IMR-90 (cell line): ENCODE measurements at regions not wholly inside any gene's neighbourhood (a gene's known extent, or its start where the extent isn't known, plus 50 kb on each side); places are given as distances from the start of the nearest gene placed in this dataset.

ENCODE experiments used
- ATAC-seq: fragments of 200-7000 bp; cut with Tn5 transposase; 2 replicates; pipeline ENCODE4 v1.9.1; 2020; ENCODE audit warnings: low read depth, mild to moderate bottlenecking, moderate library complexity
- BruUV-seq: library from RNA; stranded (reverse); fragments of 400-500 nt; replicated peaks from 2 replicates; lab custom pipeline; 2021; lab: Mats Ljungman, UMichigan
- CTCF ChIA-PET: fragments of 300-600 bp; formaldehyde crosslinking; extraction: SDS; loops from one replicate; lab custom pipeline; 2021; ENCODE audit warnings: antibody characterized with exemption; lab: Yijun Ruan, JAX
- POLR2A ChIA-PET: fragments of 300-600 bp; sonication (Branson Sonifier 250); formaldehyde crosslinking; loops from one replicate; lab custom pipeline; 2022; ENCODE audit warnings: antibody characterized with exemption; ENCODE audit not compliant: unreplicated experiment; lab: Charles Lee
- DNase-seq: peaks from one replicate; pipeline ENCODE4 v3.0.0; 2013
- H2AFZ ChIP-seq: replicated peaks from 2 replicates; pipeline ENCODE3; 2013; ENCODE audit warnings: low read length, mild to moderate bottlenecking; ENCODE audit not compliant: poor library complexity
- H2AK5ac ChIP-seq: 2 replicates; pipeline ENCODE4 v1.6.1; 2013; ENCODE audit warnings: low read depth, low read length, inconsistent platforms
- H2AK9ac ChIP-seq: replicated peaks from 2 replicates; pipeline ENCODE3; 2013; ENCODE audit warnings: mild to moderate bottlenecking, low read depth, low read length, moderate library complexity; ENCODE audit not compliant: poor library complexity
- H2BK120ac ChIP-seq: 2 replicates; pipeline ENCODE4 v1.6.1; 2013; ENCODE audit warnings: low read depth, low read length, inconsistent platforms
- H2BK15ac ChIP-seq: 3 replicates; pipeline ENCODE4 v1.6.1; 2013; ENCODE audit warnings: low read depth, low read length, inconsistent platforms
- H2BK20ac ChIP-seq: 2 replicates; pipeline ENCODE4 v1.6.1; 2013; ENCODE audit warnings: low read depth, mild to moderate bottlenecking, inconsistent platforms, low read length, moderate library complexity
- H2BK5ac ChIP-seq: 2 replicates; pipeline ENCODE4 v1.6.1; 2013; ENCODE audit warnings: mild to moderate bottlenecking, low read depth, low read length, inconsistent platforms; ENCODE audit not compliant: poor library complexity, severe bottlenecking
- H3K14ac ChIP-seq: replicated peaks from 2 replicates; pipeline ENCODE4 v1.6.1; 2013; ENCODE audit warnings: low read depth, low read length, inconsistent platforms
- H3K18ac ChIP-seq: 2 replicates; pipeline ENCODE4 v1.6.1; 2013; ENCODE audit warnings: low read depth, low read length, control low read depth
- H3K23ac ChIP-seq: 2 replicates; pipeline ENCODE4 v1.6.1; 2013; ENCODE audit warnings: low read depth, low read length, inconsistent platforms
- H3K27ac ChIP-seq: 2 replicates; pipeline ENCODE4 v1.5.1; 2013; ENCODE audit warnings: mild to moderate bottlenecking, control low read depth, low read length; ENCODE audit not compliant: insufficient read depth
- H3K27me3 ChIP-seq: 2 replicates; pipeline ENCODE4 v1.6.1; 2013; ENCODE audit warnings: low read length; ENCODE audit not compliant: control insufficient read depth, insufficient read depth
- H3K36me3 ChIP-seq: 2 replicates; pipeline ENCODE4 v1.6.1; 2013; ENCODE audit warnings: low read length, mixed read lengths; ENCODE audit not compliant: control insufficient read depth, insufficient read depth
- H3K4ac ChIP-seq: 2 replicates; pipeline ENCODE4 v1.6.1; 2013; ENCODE audit warnings: low read depth, low read length, inconsistent platforms
- H3K4me1 ChIP-seq: 2 replicates; pipeline ENCODE4 v1.6.1; 2013; ENCODE audit warnings: low read length, mixed read lengths; ENCODE audit not compliant: control insufficient read depth, insufficient read depth
- H3K4me2 ChIP-seq: 2 replicates; pipeline ENCODE4 v1.6.1; 2013; ENCODE audit warnings: low read depth, mild to moderate bottlenecking, control low read depth, low read length, moderate library complexity
- H3K4me3 ChIP-seq: 2 replicates; pipeline ENCODE4 v1.5.1; 2013; ENCODE audit warnings: low read depth, mild to moderate bottlenecking, control low read depth, low read length, moderate library complexity; ENCODE audit not compliant: insufficient read depth
- H3K56ac ChIP-seq: 2 replicates; pipeline ENCODE4 v1.6.1; 2013; ENCODE audit warnings: low read length, inconsistent platforms; ENCODE audit not compliant: insufficient read depth; ENCODE audit errors: extremely low read depth
- H3K79me1 ChIP-seq, 2 experiments: 2 replicates each; pipeline ENCODE4 v1.6.1; 2013; ENCODE audit warnings: low read length in 2 of 2, inconsistent platforms in 1 of 2, low read depth in 1 of 2
- H3K9ac ChIP-seq: 2 replicates; pipeline ENCODE4 v1.6.1; 2013; ENCODE audit warnings: low read depth, low read length, control low read depth
- H3K9me1 ChIP-seq: 2 replicates; pipeline ENCODE4 v1.6.1; 2013; ENCODE audit warnings: low read length, inconsistent platforms; ENCODE audit not compliant: insufficient read depth
- H3K9me3 ChIP-seq: 2 replicates; pipeline ENCODE4 v1.6.1; 2013; ENCODE audit warnings: low read length; ENCODE audit not compliant: control insufficient read depth, insufficient read depth
- H4K20me1 ChIP-seq: 2 replicates; pipeline ENCODE4 v1.6.1; 2013; ENCODE audit warnings: low read length, inconsistent platforms; ENCODE audit not compliant: insufficient read depth
- H4K5ac ChIP-seq: 2 replicates; pipeline ENCODE4 v1.6.1; 2013; ENCODE audit warnings: mild to moderate bottlenecking, low read depth, low read length, control low read depth
- H4K8ac ChIP-seq, 2 experiments: 2 replicates each; pipeline ENCODE4 v1.6.1; 2013; ENCODE audit warnings: low read depth in 2 of 2, low read length in 2 of 2, control low read depth in 1 of 2, inconsistent platforms in 1 of 2
- H4K91ac ChIP-seq: 2 replicates; pipeline ENCODE4 v1.6.1; 2013; ENCODE audit warnings: low read depth, low read length, inconsistent platforms; ENCODE audit not compliant: insufficient read depth
- BHLHE40 ChIP-seq: fragments of 150-350 bp; IDR thresholded peaks from 2 replicates; pipeline ENCODE4 v1.6.1; 2016; ENCODE audit warnings: mild to moderate bottlenecking, low read depth, low read length
- CEBPB ChIP-seq: IDR thresholded peaks from 2 replicates; pipeline ENCODE4 v1.6.1; 2012; ENCODE audit warnings: low read depth, low read length, improper control_type of control experiment
- FOS ChIP-seq: fragments of 150-350 bp; IDR thresholded peaks from 2 replicates; pipeline ENCODE4 v1.6.1; 2016; ENCODE audit warnings: low read depth, low read length
- MAFK ChIP-seq: IDR thresholded peaks from 2 replicates; pipeline ENCODE4 v1.6.1; 2012; ENCODE audit warnings: low read depth, low read length, improper control_type of control experiment
- MAZ ChIP-seq: IDR thresholded peaks from 2 replicates; pipeline ENCODE4 v1.6.1; 2012; ENCODE audit warnings: low read depth, mild to moderate bottlenecking, low read length, improper control_type of control experiment, moderate library complexity, borderline replicate concordance
- MXI1 ChIP-seq: IDR thresholded peaks from 2 replicates; pipeline ENCODE4 v1.6.1; 2012; ENCODE audit warnings: low read depth, mild to moderate bottlenecking, low read length, moderate library complexity, borderline replicate concordance
- NFE2L2 ChIP-seq: fragments of 150-350 bp; IDR thresholded peaks from 2 replicates; pipeline ENCODE4 v1.6.1; 2016; ENCODE audit warnings: low read depth, mild to moderate bottlenecking, low read length
- RCOR1 ChIP-seq: IDR thresholded peaks from 2 replicates; pipeline ENCODE4 v1.6.1; 2012; ENCODE audit warnings: mild to moderate bottlenecking, low read length, improper control_type of control experiment; ENCODE audit not compliant: insufficient replicate concordance
- RFX5 ChIP-seq: IDR thresholded peaks from 2 replicates; pipeline ENCODE4 v1.8.0; 2012; ENCODE audit warnings: low read depth, mild to moderate bottlenecking, low read length, moderate library complexity
- WGBS, 2 experiments: methylation state at CpG; one replicate each; pipeline versions ENCODE4 v1.1.5 to v1.1.7; 2013; ENCODE audit warnings: missing lambda C conversion rate in 2 of 2; ENCODE audit not compliant: insufficient read length in 1 of 2; ENCODE audit errors: extremely low coverage in 2 of 2; 5-methylcytosine and 5-hydroxymethylcytosine counted together
- dilution Hi-C: fragments of 300-500 bp; cut with HindIII; formaldehyde crosslinking; loops from one replicate; pipeline ENCODE4 v1.14.3; 2018; ENCODE audit warnings: low sequenced_read_pairs; ENCODE audit not compliant: unreplicated experiment
- in situ Hi-C: fragments of 300-500 bp; cut with MboI; formaldehyde crosslinking; loops from 3 replicates; pipeline ENCODE4 v1.14.3; 2019; ENCODE audit warnings: low sequenced_read_pairs, inconsistent platforms, mixed read lengths
- intact Hi-C: fragments of 100-400 bp; cut with micrococcal nuclease; formaldehyde crosslinking; loops from 2 replicates; pipeline ENCODE4 v1.10.0; 2022
- TF ChIP-seq, protein P1 (sequence below): fragments of 150-350 bp; IDR thresholded peaks from 2 replicates; pipeline ENCODE4 v1.6.1; 2017; ENCODE audit warnings: mild to moderate bottlenecking, antibody characterized with exemption, low read length, low read depth
- TF ChIP-seq, protein P2 (sequence below): fragments of 150-350 bp; IDR thresholded peaks from 2 replicates; pipeline ENCODE4 v1.6.1; 2016; ENCODE audit warnings: low read depth, mild to moderate bottlenecking, low read length, moderate library complexity, borderline replicate concordance

DNA sequence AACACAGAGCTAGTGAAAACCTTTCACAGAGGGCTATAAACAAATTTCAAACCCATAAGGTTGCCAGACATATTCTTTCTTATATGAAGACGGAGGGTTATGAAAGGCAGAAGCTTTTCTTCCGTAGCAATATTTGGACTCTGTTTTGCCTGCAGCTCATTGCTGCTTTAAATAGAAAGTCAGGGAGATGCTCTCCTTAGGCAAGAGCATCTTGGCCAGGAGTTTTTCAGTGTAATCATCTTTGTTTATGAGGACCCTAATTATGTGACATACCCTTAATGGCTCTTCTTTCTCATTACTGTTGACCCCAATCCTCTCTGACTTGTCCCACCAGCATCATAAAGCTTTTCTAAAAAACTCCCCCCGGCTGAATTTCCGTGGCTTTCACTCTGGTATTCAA lies 433.4 kb upstream of the NRXN1 start:
- in situ Hi-C loops (no loop called here), intact Hi-C loops (no loop called here), dilution Hi-C loops (no loop called here)
- Histone ChIP-seq H4K5ac (no peak overlapping the region), H3K14ac (no peak overlapping the region), H2AFZ (no peak overlapping the region), H3K56ac (no peak overlapping the region), H4K91ac (no peak overlapping the region), H3K4me2 (no peak overlapping the region), H3K4ac (no peak overlapping the region), H3K9me3 (no peaks in the 10 kb centered on the region), H2AK9ac (no peak overlapping the region), H3K18ac (no peak overlapping the region), H2BK5ac (no peak overlapping the region), H3K9me1 (no peaks in the 10 kb centered on the region), H3K27ac (no peak overlapping the region), H3K79me1 (no peaks in the 10 kb centered on the region), H2AK5ac (no peak overlapping the region), H3K27me3 (no peaks in the 10 kb centered on the region), H3K4me1 (no peaks in the 10 kb centered on the region), H3K23ac (no peak overlapping the region), H2BK15ac (no peak overlapping the region), H2BK120ac (no peak overlapping the region), H3K4me3 (no peak overlapping the region), H3K36me3 (no peaks in the 10 kb centered on the region), H2BK20ac (no peak overlapping the region), H4K20me1 (no peaks in the 10 kb centered on the region), H3K9ac (no peak overlapping the region), H4K8ac (no peak overlapping the region)
- ChIA-PET CTCF (no interaction called here), POLR2A (interaction anchor here (0.5 kb wide), 1 partner anchor 352 kb away, joined by 3 read pairs; no protein-coding TSS in a partner anchor)
- no peak for TF ChIP-seq FOS
- TF ChIP-seq NFE2L2: no peak
- TF ChIP-seq, protein P1, sequence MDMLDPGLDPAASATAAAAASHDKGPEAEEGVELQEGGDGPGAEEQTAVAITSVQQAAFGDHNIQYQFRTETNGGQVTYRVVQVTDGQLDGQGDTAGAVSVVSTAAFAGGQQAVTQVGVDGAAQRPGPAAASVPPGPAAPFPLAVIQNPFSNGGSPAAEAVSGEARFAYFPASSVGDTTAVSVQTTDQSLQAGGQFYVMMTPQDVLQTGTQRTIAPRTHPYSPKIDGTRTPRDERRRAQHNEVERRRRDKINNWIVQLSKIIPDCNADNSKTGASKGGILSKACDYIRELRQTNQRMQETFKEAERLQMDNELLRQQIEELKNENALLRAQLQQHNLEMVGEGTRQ: no peak
- no peak for TF ChIP-seq MXI1
- TF ChIP-seq, protein P2, sequence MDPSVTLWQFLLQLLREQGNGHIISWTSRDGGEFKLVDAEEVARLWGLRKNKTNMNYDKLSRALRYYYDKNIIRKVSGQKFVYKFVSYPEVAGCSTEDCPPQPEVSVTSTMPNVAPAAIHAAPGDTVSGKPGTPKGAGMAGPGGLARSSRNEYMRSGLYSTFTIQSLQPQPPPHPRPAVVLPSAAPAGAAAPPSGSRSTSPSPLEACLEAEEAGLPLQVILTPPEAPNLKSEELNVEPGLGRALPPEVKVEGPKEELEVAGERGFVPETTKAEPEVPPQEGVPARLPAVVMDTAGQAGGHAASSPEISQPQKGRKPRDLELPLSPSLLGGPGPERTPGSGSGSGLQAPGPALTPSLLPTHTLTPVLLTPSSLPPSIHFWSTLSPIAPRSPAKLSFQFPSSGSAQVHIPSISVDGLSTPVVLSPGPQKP: no peak
- no peak for TF ChIP-seq RCOR1
- TF ChIP-seq MAZ: no peak
- no peak for TF ChIP-seq MAFK
- no peak for TF ChIP-seq BHLHE40
- no peak for TF ChIP-seq RFX5
- no peak for TF ChIP-seq CEBPB
- ATAC-seq: no peak
- BruUV-seq: no TSS peak
- DNase-seq: no peak
- no CpG with 5 or more reads among the region's 4 CpGs for WGBS, 2 experiments
